ENCODE measurements at regions not wholly inside any gene's neighbourhood (a gene's known extent, or its start where the extent isn't known, plus 50 kb on each side); places are given as distances from the start of the nearest gene placed in this dataset.

- Histone ChIP-seq H3K27ac (peak overlapping the region in 3 of 4 donors; percentile 4 to 91 (median 69)), H3K36me3 (no peaks in the 10 kb centered on the region), H3K27me3 (no peaks in the 10 kb centered on the region), H3K4me1 (peaks cover 0 to 19% (median 3%) of the 10 kb centered on the region in 3 donors), H3K4me3 (peak overlapping the region in 1 of 4 donors; percentile 5), H3K9me3 (no peaks in the 10 kb centered on the region)
- intact Hi-C loops (cut with DNase I) = no loop called here
- WGBS, 2 donors = 50 to 58% methylated on average over 12 to 13 of the region's 13 CpGs
- no peak for TF ChIP-seq CTCF (IDR thresholded peaks at IDR 0.05)
- TF ChIP-seq POLR2A (IDR thresholded peaks at IDR 0.05) = no peak
- DNase-seq = no peak
Observed at GRCh38 chr13:106919638-106920037, 351.7 kb upstream of the ARGLU1 start.

- WGBS, 2 donors = 30 to 39% methylated on average over 7 of the region's 7 CpGs
- Histone ChIP-seq H3K4me1 (peaks cover 0 to 19% (median 3%) of the 10 kb centered on the region in 3 donors), H3K4me3 (peak overlapping the region in 1 of 4 donors; percentile 5), H3K27me3 (no peaks in the 10 kb centered on the region), H3K36me3 (no peaks in the 10 kb centered on the region), H3K9me3 (no peaks in the 10 kb centered on the region), H3K27ac (peak overlapping the region in 3 of 4 donors; percentile 4 to 91 (median 69))
- DNase-seq = no peak
- TF ChIP-seq POLR2A (IDR thresholded peaks at IDR 0.05) (no peak), CTCF (IDR thresholded peaks at IDR 0.05) (no peak)
- intact Hi-C loops (cut with DNase I) = no loop called here
Observed at GRCh38 chr13:106919133-106919532, 351.2 kb upstream of the ARGLU1 start.

- Histone ChIP-seq H3K36me3 (no peaks in the 10 kb centered on the region), H3K4me1 (peaks cover 0 to 19% (median 3%) of the 10 kb centered on the region in 3 donors), H3K9me3 (no peaks in the 10 kb centered on the region), H3K4me3 (peak overlapping the region in 2 of 4 donors; percentile 64 to 76), H3K27ac (peak overlapping the region in 2 of 4 donors; percentile 85 to 91), H3K27me3 (no peaks in the 10 kb centered on the region)
- no peak for DNase-seq
- 44 to 46% methylated on average over 3 of the region's 3 CpGs for WGBS, 2 donors
- intact Hi-C loops (cut with DNase I) = no loop called here
- TF ChIP-seq CTCF (IDR thresholded peaks at IDR 0.05) = no peak
- no peak for TF ChIP-seq POLR2A (IDR thresholded peaks at IDR 0.05)
Observed at GRCh38 chr13:106918557-106918860, 350.6 kb upstream of the ARGLU1 start.

GRCh38 chr13:106917673-106918556 lies 350.0 kb upstream of the ARGLU1 start:
- 0% methylated on average over 17 to 32 of the region's 63 CpGs for WGBS, 2 donors

More at GRCh38 chr13:106917673-106918556, 350.0 kb upstream of the ARGLU1 start:
- Histone ChIP-seq H3K27me3 (no peaks in the 10 kb centered on the region), H3K9me3 (no peaks in the 10 kb centered on the region), H3K4me1 (peaks cover 0 to 19% (median 3%) of the 10 kb centered on the region in 3 donors), H3K36me3 (no peaks in the 10 kb centered on the region), H3K27ac (peak overlapping the region; percentile 78 to 93 (median 88)), H3K4me3 (peak overlapping the region; percentile 48 to 76 (median 63))
- intact Hi-C loops (cut with DNase I) = no loop called here
- TF ChIP-seq CTCF (IDR thresholded peaks at IDR 0.05) (peak; percentile 75 to 92 (median 89)), POLR2A (IDR thresholded peaks at IDR 0.05) (no peak)
- DNase-seq = peak; percentile 0
